HEK293 (cell line): ENCODE measurements at regions not wholly inside any gene's neighbourhood (a gene's known extent, or its start where the extent isn't known, plus 50 kb on each side); places are given as distances from the start of the nearest gene placed in this dataset.

Source experiments
- MYNN ChIP-seq: fragments of 450-650 bp; formaldehyde crosslinking; IDR thresholded peaks from 2 replicates; pipeline ENCODE4 v1.5.1; 2016; ENCODE audit warnings: missing biosample characterization, missing genetic modification characterization, borderline replicate concordance
- TCF7L2 ChIP-seq: IDR thresholded peaks from 2 replicates; pipeline ENCODE4 v1.6.1; 2011; ENCODE audit warnings: low read depth, mild to moderate bottlenecking, inconsistent platforms, low read length, moderate library complexity, borderline replicate concordance
- YY1 ChIP-seq: fragments of 450-650 bp; formaldehyde crosslinking; IDR thresholded peaks from 2 replicates; pipeline ENCODE4 v1.5.1; 2018; ENCODE audit warnings: missing biosample characterization, missing genetic modification characterization
- ZBTB21 ChIP-seq: fragments of 450-650 bp; formaldehyde crosslinking; IDR thresholded peaks from 2 replicates; pipeline ENCODE4 v1.5.1; 2017; ENCODE audit warnings: missing biosample characterization, missing genetic modification characterization
- ZNF114 ChIP-seq: fragments of 450-650 bp; formaldehyde crosslinking; IDR thresholded peaks from 2 replicates; pipeline ENCODE4 v1.5.0; 2017; ENCODE audit warnings: missing biosample characterization, missing genetic modification characterization
- ZNF138 ChIP-seq: fragments of 450-650 bp; formaldehyde crosslinking; IDR thresholded peaks from 2 replicates; pipeline ENCODE4 v1.5.1; 2016; ENCODE audit warnings: missing biosample characterization, missing genetic modification characterization, borderline replicate concordance
- ZNF23 ChIP-seq: fragments of 450-650 bp; formaldehyde crosslinking; IDR thresholded peaks from 2 replicates; pipeline ENCODE4 v1.5.1; 2016; ENCODE audit warnings: missing biosample characterization, missing genetic modification characterization, borderline replicate concordance
- ZNF274 ChIP-seq, 2 experiments: fragments of 200-500 bp in 1 of 2; fragments of 450-650 bp in 1 of 2; sonication (Bioruptor generic) in 1 of 2; formaldehyde crosslinking in 1 of 2; IDR thresholded peaks; 2 replicates each; pipeline versions ENCODE4 v1.5.1 to v1.6.1; 2014 to 2016; ENCODE audit warnings: borderline replicate concordance in 1 of 2, inconsistent platforms in 1 of 2, low read length in 1 of 2, missing biosample characterization in 1 of 2, missing genetic modification characterization in 1 of 2
- ZNF292 ChIP-seq: fragments of 450-650 bp; formaldehyde crosslinking; IDR thresholded peaks from 2 replicates; pipeline ENCODE4 v1.5.1; 2016; ENCODE audit warnings: low read depth, missing biosample characterization, missing genetic modification characterization, borderline replicate concordance
- ZNF529 ChIP-seq: fragments of 450-650 bp; formaldehyde crosslinking; IDR thresholded peaks from 2 replicates; pipeline ENCODE4 v1.5.1; 2017; ENCODE audit warnings: missing genetic modification characterization, missing biosample characterization; ENCODE audit not compliant: insufficient replicate concordance
- ZNF623 ChIP-seq: fragments of 450-650 bp; formaldehyde crosslinking; IDR thresholded peaks from 2 replicates; pipeline ENCODE4 v1.5.1; 2016; ENCODE audit warnings: missing biosample characterization, missing genetic modification characterization
- ZNF785 ChIP-seq: fragments of 450-650 bp; formaldehyde crosslinking; IDR thresholded peaks from 2 replicates; pipeline ENCODE4 v1.5.1; 2016; ENCODE audit warnings: missing biosample characterization, missing genetic modification characterization
- ZSCAN16 ChIP-seq: fragments of 450-650 bp; formaldehyde crosslinking; IDR thresholded peaks from 2 replicates; pipeline ENCODE4 v1.5.1; 2016; ENCODE audit warnings: missing biosample characterization, missing genetic modification characterization
- TF ChIP-seq, protein P1 (sequence below): fragments of 450-650 bp; formaldehyde crosslinking; IDR thresholded peaks from 2 replicates; pipeline ENCODE4 v1.5.1; 2016; ENCODE audit warnings: missing biosample characterization, missing genetic modification characterization, borderline replicate concordance

DNA sequence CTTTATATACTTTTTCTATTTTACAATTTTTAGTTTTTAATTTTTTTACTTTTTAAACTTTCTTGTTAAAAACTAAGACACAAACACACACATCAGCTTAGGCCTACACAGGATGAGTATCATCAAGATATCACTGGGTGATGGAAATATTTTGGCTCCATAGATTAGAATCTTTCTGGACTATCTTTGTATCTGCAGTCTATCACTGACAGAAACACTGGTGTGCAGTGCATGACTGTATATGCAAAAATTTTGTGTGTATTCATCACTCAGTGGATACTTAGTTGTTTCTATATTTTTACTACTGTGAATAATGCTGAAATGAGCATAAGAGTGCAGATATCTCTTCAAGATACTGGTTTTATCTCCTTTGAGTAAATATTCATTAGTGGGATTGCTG, 68.0 kb upstream of the GPC6 start:
- no peak for TF ChIP-seq TCF7L2
- TF ChIP-seq, protein P1, sequence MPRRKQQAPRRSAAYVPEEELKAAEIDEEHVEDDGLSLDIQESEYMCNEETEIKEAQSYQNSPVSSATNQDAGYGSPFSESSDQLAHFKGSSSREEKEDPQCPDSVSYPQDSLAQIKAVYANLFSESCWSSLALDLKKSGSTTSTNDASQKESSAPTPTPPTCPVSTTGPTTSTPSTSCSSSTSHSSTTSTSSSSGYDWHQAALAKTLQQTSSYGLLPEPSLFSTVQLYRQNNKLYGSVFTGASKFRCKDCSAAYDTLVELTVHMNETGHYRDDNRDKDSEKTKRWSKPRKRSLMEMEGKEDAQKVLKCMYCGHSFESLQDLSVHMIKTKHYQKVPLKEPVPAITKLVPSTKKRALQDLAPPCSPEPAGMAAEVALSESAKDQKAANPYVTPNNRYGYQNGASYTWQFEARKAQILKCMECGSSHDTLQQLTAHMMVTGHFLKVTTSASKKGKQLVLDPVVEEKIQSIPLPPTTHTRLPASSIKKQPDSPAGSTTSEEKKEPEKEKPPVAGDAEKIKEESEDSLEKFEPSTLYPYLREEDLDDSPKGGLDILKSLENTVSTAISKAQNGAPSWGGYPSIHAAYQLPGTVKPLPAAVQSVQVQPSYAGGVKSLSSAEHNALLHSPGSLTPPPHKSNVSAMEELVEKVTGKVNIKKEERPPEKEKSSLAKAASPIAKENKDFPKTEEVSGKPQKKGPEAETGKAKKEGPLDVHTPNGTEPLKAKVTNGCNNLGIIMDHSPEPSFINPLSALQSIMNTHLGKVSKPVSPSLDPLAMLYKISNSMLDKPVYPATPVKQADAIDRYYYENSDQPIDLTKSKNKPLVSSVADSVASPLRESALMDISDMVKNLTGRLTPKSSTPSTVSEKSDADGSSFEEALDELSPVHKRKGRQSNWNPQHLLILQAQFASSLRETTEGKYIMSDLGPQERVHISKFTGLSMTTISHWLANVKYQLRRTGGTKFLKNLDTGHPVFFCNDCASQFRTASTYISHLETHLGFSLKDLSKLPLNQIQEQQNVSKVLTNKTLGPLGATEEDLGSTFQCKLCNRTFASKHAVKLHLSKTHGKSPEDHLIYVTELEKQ (tag by site-specific recombination) = no peak
- no peak for TF ChIP-seq ZNF114 (tag by site-specific recombination)
- no peak for TF ChIP-seq ZNF292 (tag by site-specific recombination)
- TF ChIP-seq ZBTB21 (tag by site-specific recombination) = no peak
- TF ChIP-seq ZNF138 = no peak
- TF ChIP-seq ZNF529 = no peak
- no peak for TF ChIP-seq ZSCAN16 (tag by site-specific recombination)
- TF ChIP-seq MYNN (tag by site-specific recombination) = no peak
- no peak for TF ChIP-seq ZNF785 (tag by site-specific recombination)
- TF ChIP-seq ZNF274 (IDR thresholded peaks at IDR 0.05; ENCODE audit: low read length) = no peak
- no peak for TF ChIP-seq ZNF274 (tag by site-specific recombination; IDR thresholded peaks at IDR 0.05; ENCODE audit: borderline replicate concordance)
- TF ChIP-seq ZNF23 = no peak
- no peak for TF ChIP-seq ZNF623
- no peak for TF ChIP-seq YY1
